ENCODE measurements at regions not wholly inside any gene's neighbourhood (a gene's known extent, or its start where the extent isn't known, plus 50 kb on each side); places are given as distances from the start of the nearest gene placed in this dataset.
"Not testable (repeated sequence)": the region's sequence is repeated elsewhere in the genome, so short reads cannot be mapped to it uniquely, and the experiment has no call there.

- DNase-seq, result no peak
- intact Hi-C loops (cut with DNase I), result no loop called here
- Histone ChIP-seq H3K4me1 (no peaks in the 10 kb centered on the region), H3K36me3 (no peaks in the 10 kb centered on the region), H3K4me3 (no peak overlapping the region), H3K27me3 (no peaks in the 10 kb centered on the region), H3K9me3 (no peaks in the 10 kb centered on the region), H3K27ac (no peak overlapping the region)
- ATAC-seq, result no peak
- 59% methylated on average over 4 of the region's 4 CpGs for WGBS (ENCODE audit: insufficient coverage, low coverage, low lambda C conversion rate, missing lambda C conversion rate)
- no peak for TF ChIP-seq CTCF (IDR thresholded peaks at IDR 0.05)
- no peak for TF ChIP-seq POLR2A (IDR thresholded peaks at IDR 0.05)
Observed at GRCh38 chr14:94821705-94822104, 51.8 kb upstream of the GSC start.

GRCh38 chr14:94820932-94821331, 51.0 kb upstream of the GSC start:
- H3K4me1 ChIP-seq; H3K27ac ChIP-seq; H3K4me3 ChIP-seq; DNase-seq; H3K9me3 ChIP-seq; ATAC-seq; H3K36me3 ChIP-seq; intact Hi-C loops (cut with DNase I); H3K27me3 ChIP-seq: not testable (repeated sequence)
- WGBS (ENCODE audit: insufficient coverage, low coverage, low lambda C conversion rate, missing lambda C conversion rate), result 27% methylated on average over 1 of the region's 1 CpG

Data from right lobe of liver (tissue), 6 donors.